ENCODE measurements at regions not wholly inside any gene's neighbourhood (a gene's known extent, or its start where the extent isn't known, plus 50 kb on each side); places are given as distances from the start of the nearest gene placed in this dataset.
"Not testable (repeated sequence)": the region's sequence is repeated elsewhere in the genome, so short reads cannot be mapped to it uniquely, and the experiment has no call there.

DNA sequence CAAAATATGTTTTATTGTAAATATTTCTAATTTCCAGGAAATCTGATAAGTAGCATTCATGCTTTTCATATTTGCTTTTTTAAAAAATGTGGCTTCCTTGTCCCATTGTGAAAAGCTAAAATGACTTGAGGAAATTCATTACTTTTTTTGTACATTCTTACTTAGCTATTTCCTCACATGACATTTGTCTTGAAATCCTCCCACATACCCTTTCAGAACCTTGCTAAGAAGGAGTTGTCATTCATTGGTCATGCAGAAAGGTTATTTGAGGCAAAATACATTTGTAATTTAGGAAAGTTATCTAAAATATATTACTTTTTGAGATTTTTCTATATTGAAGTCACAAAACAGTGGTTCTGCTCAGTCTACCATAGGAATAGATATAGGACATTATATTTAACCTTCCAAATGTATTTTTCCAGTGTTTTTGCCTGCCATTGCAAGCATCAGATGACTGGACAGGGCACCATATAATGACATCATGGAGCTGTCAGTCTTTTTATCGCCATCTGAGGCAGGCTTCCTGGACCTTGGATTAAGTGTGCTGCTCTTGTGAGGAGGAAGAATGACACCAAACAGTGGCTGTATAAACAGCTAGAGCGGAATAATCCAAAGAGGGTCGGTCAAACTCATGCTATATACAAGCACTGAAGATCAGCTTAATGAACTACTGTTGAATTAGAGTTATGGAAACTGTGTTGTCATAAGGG is 109.4 kb upstream of the HCRTR2 start:
- no peak for DNase-seq

DNA sequence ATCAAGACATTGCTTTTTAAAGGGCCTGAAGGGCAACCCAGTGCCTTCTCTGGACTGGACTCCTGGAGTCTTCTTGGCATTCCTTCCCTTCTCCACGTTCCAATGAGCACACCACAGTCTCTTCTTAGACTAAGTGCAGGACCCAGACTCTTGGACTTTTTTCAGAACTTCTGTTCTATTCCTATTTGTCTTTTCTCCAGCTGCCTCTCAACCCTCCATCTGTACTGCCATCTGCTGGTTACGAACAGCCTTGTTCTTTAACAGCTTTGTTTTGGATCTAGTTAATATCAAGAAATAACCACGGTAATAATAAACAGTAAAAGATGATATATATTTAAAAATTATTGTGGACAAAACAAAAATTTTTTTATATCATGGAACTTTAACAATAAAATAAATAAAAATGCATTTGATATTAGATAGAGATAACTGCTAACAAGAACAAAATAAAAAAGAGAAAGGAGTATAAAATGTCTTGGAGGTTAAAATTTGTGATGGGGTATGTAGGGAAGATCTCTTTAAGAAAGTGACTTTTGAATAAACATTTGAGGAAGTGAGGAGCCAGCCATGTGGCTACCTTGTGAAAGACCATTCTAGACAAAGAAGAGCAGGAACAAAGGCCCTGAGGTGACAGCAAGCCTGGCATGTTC is 105.1 kb upstream of the HCRTR2 start:
- DNase-seq: peak; percentile 22

DNA sequence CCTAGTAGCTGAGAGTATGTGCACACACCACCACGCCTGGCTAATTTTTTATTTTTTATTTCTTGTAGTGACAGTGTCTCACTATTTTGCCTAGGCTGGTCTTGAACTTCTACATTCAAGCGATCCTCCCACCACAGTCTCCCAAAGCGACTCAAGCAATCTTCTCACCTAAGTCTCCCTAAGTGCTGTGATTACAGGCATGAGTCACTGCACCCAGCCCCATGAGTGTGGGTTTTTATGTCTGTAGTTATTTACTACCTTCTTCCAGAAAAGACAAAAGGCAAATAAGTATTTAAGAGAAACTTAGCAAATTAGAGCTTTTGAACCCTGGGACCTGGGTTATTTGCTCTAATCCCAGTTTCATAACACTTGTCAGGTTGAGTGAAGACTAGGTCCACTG is 92.3 kb upstream of the HCRTR2 start:
- no peak for DNase-seq

DNA sequence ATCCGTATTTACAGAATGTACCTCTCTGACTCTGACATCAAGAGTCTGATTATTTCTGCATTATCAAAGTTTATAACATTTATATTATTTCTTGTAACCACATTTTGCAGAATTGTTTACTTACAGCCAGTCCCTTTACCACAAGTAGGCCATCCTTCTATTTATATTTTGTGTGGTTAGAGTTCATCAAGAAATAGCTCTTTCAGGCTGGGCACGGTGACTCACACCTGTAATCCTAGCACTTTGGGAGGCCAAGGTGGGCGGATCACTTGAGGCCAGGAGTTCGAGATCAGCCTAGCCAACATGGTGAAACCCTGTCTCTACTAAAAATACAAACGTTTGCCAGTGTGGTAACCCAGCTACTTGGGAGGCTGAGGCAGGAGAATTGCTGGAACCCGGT is 86.3 kb upstream of the HCRTR2 start:
- not testable (repeated sequence) for DNase-seq

DNA sequence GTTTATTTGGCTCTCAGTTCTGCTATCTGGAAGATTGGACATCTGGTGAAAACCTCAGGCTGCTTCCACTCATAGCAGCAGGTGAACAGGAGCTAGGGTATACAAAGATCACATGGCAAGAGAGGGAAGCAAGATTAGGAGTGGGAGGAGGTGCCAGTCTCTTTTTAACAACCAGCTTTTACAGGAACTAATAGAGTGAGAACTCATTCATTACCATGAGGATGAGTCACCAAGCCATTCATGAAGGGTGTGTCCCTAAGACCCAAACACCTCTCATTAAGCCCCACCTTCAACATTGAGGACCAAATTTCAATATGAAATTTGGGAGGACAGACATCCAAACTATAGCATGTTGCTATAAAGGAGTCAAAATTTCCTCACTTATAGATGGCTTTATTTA is 85.4 kb upstream of the HCRTR2 start:
- no peak for DNase-seq

DNA sequence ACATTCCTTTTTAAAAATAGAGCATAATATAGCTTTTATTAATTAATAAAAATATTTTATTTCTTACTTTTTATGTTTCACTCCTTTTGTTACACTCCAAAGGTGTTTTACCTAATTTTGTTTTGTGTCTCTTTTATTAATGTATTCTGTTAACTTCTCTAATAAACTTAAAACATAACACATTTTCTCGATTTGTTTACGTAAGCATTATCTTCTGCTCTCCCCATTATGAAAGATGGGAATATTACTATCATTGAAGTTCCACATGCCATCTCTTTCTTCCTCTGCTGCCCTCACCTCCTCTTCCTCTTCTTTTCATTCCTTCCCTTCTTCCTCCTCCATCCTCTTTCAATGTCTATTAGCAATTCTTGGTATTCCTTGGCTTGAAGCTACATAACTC is 85.0 kb upstream of the HCRTR2 start:
- DNase-seq: no peak

DNA sequence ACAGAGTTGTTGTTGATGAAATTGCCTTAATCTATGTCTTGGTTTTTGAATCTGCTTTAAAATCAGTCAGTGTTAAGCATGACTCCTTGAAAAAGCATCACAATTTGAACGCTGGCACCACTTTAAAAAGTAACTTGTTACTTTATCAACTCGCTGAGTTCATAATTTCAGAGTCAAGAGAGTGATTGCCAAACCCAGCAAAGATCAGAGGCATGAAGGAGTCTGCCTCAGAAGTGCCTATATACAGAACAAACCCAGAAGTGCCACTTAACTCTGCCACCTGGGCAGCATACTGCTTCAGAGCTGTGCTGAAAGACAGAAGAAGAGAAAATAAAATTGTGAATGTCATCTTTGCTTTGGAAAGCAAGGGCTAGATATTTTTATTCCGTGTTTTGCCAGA is 73.6 kb upstream of the HCRTR2 start:
- no peak for DNase-seq

DNA sequence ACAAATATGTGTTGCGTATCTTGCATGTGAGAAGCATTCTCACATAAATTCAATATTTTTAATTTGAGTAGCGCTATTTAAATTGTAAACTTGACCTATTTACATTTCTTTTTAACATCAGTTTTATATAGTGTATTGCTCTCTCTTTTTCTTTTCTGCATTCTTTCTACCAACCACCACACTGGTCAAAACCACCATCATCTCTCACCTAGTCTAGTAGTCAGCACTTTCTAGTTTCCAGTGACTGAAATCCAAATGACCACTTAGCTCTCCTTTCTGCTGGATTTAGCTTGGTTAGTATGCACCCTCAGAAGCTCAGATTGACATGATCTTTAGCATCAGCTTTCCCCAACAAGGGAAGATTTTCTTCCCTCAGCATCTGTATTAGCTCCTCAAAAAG is 73.2 kb upstream of the HCRTR2 start:
- DNase-seq: no peak

DNA sequence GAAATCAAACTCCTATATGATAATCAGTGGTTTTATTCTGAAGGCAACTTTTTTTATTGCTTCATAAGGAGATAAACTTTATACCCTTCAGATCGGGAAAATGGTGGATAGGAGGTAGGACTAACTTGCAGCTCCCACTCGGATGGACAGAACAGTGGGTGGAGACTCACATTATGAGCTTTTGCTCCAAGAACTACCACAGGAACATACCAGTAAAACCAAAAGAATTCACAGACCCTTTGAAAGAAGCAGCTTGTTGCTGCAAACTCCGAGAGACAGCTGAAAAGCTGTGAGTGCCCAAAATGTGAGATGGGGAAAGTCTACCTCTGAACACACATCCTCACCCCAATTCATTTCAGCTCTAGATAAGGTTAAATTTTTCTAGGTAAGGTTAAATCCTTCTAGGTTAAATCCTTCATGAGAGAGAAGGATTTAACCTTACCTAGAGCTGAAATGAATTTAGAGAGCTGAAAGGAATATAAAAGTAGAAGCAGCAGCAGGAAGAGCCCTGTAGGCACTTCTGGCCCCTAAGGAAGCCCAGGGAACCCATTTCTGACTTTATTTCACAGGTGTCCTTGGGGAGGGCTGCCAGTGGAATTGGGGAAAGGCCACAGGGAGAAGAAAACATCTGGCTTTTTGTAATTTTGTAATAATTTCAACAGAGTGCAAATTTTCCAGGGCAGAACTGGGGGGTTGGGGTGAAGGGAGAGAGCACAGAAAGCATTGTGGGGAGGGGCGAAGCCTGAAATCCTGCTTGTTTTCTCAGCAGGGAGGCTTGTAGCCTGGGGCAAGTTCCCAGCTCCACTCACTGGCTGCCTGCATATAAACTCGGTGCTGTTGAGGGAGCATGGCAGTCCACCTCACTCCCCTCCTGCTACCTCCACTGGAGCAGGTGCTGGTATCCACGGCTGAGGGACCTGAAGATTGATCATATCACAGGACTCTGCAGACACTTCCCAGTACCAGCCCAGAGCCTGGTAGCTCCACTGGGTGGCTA is 65.9 kb upstream of the HCRTR2 start:
- no peak for DNase-seq

DNA sequence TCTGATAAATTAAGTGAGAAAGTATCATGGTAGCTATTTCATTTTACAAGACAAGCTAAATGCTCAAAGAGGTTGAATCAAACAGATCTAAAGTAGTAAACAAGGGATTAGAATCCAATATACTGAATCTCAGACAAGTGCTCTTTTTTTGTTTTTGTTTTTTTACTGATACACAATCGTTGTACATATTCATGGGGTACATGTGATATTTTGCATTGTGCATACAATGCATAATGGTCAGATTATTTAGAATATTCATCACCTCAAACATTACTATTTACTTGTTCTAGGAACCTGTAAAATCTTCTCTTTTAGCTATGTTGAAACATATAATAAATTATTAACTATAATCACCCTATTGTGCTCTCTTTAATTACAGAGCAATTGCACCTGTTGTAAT is 57.0 kb upstream of the HCRTR2 start:
- DNase-seq: no peak

DNA sequence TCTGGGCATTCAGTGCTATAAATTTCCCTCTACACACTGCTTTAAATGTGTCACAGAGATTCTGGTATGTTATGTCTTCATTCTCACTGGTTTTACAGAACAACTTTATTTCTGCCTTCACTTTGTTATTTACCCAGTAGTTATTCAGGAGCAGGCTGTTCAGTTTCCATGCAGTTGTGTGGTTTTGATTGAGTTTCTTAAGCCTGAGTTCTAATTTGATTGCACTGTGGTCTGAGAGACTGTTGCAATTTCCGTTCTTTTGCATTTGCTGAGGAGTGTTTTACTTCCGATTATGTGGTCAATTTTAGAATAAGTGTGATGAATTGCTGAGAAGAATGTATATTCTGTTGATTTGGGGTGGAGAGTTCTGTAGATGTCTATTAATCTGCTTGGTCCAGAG is 50.1 kb upstream of the HCRTR2 start:
- DNase-seq: not testable (repeated sequence)
